Hypothalamus (tissue), 51 donors: ENCODE measurements at regions not wholly inside any gene's neighbourhood (a gene's known extent, or its start where the extent isn't known, plus 50 kb on each side); places are given as distances from the start of the nearest gene placed in this dataset.
"Not testable (repeated sequence)": the region's sequence is repeated elsewhere in the genome, so short reads cannot be mapped to it uniquely, and the experiment has no call there.

Experiments
- DNase-seq, 51 donors: peaks; one replicate each; lab custom pipeline; 2025; lab: John Stamatoyannopoulos, UW

DNA sequence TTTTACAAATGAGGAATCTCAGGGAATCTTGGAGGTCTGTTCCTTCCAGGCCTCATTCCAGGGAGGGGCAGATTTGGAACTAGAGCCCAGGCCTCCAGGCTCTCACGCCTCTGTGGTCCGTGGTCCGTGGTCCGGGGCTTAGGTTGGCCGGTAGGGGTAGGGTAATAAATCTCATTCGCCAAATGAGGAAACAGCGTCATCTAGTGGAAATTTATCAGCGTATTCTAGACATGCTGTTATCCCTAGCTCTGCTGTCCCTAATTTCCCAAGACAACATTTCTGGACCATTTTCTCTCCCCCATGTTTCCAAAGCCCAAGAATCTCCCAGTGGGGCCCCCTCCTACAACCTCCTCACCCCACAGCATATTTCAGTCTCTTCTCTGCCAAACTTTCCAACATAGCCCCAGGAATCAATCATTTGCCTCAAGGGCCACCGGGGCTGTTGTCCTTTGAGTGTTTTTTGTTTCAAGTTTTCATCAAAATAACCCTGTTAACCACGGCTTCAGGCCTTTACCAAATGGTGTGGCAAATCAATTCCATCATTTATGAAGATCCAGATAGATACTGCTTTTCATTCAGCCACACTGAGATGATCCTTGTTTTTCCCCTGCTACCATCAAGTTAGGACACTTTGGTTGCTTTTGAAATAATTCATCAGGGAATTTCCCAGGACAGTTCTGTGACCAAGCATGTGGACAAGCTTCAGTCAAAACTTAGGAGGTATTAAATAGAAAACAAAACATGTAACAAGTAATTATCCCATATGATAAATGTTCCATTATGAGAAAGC, 126.8 kb downstream of the ALDH8A1 start:
- DNase-seq: peak in 34 of 51 donors; percentile 1 to 86 (median 10)

GRCh38 chr6:134821928-134822864, 127.7 kb downstream of the ALDH8A1 start:
- DNase-seq: no peak

DNA sequence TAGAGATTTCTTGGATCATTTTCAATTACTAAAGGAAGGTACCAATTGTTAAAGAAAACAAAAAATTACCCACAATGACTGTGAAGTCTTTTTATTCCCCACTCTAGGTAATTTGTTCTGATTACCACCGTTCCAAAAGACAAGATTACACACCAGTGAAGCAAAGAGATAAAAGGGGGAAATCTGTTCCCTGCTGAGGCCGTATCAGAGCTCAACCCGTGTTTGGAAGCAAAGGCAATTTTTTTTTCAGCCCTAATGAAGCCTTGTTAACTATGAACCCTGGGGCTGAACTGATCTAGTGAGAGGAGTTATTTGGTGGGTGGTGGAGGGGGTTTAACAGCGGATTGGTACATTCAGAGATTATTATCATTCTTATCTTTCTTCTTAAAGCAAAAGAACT, 128.5 kb downstream of the ALDH8A1 start:
- peak in 1 of 51 donors; percentile 25 for DNase-seq

GRCh38 chr6:134819863-134820800, 129.8 kb downstream of the ALDH8A1 start:
- DNase-seq: no peak

DNA sequence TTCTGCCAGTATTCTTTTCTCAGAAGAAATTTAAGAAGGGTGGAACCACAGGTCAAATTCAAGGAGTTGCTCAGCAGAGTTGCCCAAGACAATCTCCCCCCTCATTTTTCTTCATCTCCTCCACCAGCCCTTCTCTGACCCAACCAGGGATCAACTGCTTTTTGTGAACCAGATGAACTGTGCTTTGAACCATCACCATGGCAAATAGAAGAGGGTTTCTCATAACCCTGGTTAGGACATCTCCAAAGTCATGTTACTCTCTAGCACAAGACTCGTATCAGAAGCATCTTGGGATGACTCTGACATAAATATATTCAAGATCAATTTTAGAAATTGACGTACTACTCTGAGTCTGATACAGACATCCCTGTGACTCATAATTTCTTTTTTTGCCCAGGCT, 130.7 kb downstream of the ALDH8A1 start:
- no peak for DNase-seq

DNA sequence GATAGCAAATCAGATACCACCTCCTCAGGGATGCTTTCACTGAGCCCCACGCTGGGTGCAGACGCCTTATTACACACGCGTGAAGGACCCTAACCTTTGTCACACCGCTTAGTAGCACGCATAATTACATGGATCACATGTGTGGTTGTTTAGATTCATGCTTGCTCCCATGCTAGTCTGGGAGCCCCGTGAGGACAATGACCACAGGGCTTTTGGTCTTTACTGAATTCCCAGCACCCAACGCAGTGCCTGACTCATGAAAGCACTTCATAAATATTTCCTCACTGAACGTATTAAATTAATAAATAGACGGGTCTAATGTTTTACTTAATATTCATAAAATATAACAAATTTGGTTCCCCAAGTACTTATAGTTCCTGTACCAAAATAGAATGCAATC, 132.5 kb downstream of the ALDH8A1 start:
- no peak for DNase-seq

- DNase-seq: no peak
These were observed 133.1 kb downstream of the ALDH8A1 start for GRCh38 chr6:134816780-134817179.

- no peak for DNase-seq
These were observed 133.6 kb downstream of the ALDH8A1 start for GRCh38 chr6:134816300-134816699.

DNA sequence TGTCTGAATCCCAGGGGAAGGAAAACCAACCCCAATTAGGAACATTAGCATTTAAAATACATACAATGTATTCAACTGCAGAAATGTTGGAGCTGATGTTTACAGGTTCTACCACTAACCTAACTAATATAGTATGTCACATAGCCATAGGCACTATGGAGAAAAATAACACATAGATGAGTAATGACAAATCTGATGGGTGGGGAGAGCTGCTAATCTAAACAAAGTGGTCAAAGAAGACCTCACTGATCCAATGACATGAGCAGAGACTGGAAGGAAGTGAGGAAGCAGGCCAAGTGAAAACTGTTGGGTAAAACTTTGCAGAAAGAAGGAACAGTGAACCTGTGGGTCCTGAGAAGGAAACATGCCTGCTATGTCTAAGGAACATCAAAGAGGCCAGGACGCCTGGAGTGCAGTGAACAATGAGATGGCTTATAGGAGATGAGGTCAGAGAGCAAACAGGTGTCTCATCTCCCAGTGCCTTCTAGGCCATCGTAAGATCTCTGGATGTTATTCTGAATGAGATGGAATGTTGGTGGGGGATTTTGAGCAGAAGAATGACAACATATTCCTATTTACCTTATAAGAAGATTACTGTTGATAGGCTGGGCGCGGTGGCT, 135.7 kb downstream of the ALDH8A1 start:
- no peak for DNase-seq

- no peak for DNase-seq
These were observed 136.8 kb downstream of the ALDH8A1 start for GRCh38 chr6:134813146-134813545.

- DNase-seq: no peak
These were observed 139.5 kb downstream of the ALDH8A1 start for GRCh38 chr6:134810402-134810801.

DNA sequence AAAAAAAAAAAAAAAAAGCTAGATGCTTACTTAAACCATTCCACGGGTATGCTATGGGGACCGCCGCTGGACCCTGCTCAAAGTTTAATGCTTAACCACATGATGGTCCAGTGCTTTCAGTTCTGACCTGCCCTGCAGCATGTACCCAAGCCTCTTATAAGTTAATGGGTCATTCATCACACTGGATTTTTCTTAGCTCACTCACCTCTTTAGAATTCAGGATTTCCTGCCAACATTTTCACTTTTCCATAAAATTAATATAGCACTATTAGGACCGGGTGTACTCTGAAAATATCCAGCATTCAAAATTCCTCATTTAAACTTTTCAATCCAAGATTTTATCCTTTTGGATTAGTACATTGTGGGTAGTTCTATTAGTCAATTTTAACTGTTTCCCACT, 140.8 kb downstream of the ALDH8A1 start:
- no peak for DNase-seq

DNA sequence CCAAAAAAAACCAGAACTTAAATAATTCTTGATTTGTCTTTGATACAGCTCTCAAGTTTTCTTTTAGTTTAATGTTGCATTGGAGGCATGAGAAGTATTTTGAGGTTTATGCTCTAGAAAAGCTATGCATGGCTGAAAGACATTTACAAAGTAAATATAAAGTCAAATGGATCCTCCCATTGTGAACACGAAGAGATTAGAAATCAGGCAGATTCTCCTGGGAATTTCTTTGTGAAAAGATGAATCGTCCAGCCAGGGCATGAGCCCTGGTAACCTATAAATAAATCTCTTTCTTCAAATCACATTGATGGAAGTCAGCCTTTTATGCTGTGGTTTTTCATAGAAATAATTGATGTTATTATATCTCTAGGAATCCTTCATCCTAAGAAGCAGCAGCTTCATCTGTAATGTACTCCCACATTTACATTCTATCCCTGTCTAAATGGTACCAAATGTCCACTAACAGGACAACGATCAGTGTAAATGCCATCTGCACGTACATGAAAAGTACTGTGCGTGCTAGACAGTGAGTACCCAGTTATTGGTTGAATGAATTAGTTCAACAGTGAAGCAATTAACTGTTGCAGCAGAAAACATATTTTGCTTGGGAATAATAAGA, 143.6 kb downstream of the ALDH8A1 start:
- DNase-seq: no peak

GRCh38 chr6:134805168-134805567, 144.7 kb downstream of the ALDH8A1 start:
- DNase-seq: no peak

DNA sequence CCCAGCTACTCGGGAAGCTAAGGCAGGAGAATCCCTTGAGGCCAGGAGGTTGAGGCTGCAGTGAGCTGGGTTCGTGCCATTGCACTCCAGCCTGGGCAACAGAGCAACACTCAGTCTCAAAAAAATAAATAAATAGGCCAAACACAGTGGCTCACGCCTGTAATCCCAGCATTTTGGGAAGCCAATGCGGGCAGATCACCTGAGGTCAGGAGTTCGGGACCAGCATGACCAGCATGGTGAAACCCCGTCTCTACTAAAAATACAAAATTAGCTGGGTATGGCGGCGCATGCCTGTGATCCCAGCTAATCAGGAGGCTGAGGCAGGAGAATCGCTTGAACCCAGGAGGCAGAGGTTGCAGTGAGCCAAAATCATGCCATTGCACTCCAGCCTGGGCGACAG, 145.6 kb downstream of the ALDH8A1 start:
- DNase-seq: not testable (repeated sequence)

DNA sequence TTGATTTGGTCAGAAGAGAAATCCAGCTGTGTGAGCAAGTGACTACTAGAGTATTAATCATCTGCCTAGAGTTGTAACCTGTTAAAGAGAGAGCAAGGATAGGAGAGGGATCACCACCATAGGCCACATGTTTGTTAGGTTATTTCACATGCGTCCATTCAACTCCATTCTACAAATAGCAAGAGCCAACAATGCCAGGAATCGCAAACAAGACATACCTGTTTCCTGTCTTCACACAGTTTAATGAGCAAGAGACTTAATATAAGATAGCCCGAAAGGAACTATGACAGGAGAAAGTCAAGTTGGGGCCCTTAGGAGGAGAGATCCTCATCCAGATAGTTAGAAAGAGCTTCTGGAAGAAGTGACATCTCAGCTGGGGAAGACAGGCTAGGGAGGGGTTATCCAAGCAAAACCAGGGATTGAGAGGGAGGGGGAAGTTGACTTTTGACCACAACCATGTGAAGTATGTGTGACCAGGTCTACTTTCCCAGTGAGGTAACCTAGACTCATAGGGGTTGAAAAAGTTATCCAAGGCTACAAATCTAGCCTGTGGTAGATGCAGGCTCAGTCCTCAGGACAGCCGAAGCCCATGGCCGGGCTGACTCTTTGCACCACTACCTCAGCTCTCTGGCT, 147.4 kb downstream of the ALDH8A1 start:
- DNase-seq: no peak

- DNase-seq: no peak
These were observed 152.3 kb downstream of the ALDH8A1 start for GRCh38 chr6:134797400-134798113.

DNA sequence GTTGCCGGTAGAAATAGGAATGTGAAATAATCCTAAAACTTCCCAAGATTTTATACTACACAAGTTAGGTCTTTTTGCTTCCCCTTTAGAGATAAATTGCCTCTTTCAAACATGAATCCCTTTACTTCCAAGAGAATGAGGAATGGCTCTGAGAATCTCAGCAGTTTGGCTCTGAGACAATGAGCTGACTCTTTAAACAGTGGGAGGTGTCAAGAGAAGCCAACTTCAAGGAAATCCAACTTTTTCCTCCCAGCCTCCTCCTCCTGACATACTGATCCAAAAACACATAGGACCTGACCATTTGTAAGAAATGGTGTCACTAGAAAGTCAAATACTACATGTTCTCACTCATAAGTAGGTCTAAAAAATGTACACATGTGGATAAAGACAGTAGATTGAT, 154.2 kb downstream of the ALDH8A1 start:
- no peak for DNase-seq

DNA sequence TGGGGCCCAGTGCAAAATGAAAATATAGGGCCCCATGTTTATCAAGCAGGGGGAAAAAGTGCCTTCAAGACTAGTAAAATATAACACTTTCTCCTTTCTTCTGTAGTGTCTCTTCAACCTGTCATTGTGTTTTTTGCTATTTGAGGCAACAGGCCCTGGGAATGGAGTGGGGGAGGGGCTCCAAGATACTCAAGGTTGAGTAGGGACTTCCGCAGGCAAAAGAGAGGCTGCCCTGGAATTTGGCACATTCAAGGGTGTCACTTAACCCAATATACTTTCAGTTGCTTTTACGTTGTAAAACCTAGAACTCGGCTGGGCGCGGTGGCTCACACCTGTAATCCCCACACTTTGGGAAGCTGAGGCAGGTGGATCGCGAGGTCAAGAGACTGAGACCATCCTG, 154.9 kb downstream of the ALDH8A1 start:
- no peak for DNase-seq
